Right atrium auricular region (tissue), 2 donors: ENCODE measurements at regions not wholly inside any gene's neighbourhood (a gene's known extent, or its start where the extent isn't known, plus 50 kb on each side); places are given as distances from the start of the nearest gene placed in this dataset.
A peak's percentile ranks its signal among the peaks of the same experiment; 100 is the strongest.
"Not testable (repeated sequence)": the region's sequence is repeated elsewhere in the genome, so short reads cannot be mapped to it uniquely, and the experiment has no call there.

ENCODE experiments used
- DNase-seq: peaks from one replicate; pipeline ENCODE4 v3.0.0-alpha.2; 2019; ENCODE audit warnings: low spot score
- H3K27ac ChIP-seq, 2 donors: fragments of 200-600 bp; sonication (generic); 1 replicate in 1 of 2; 2 replicates in 1 of 2; pipeline ENCODE4 v1.5.1; 2016 to 2019
- H3K27me3 ChIP-seq, 2 donors: fragments of 200-600 bp; sonication (generic); one replicate each; pipeline versions ENCODE4 v1.5.1 to v1.6.0; 2017 to 2019
- H3K36me3 ChIP-seq: fragments of 200-600 bp; sonication (generic); one replicate; pipeline ENCODE4 v1.5.1; 2016
- H3K4me1 ChIP-seq, 2 donors: fragments of 200-600 bp; sonication (generic); one replicate each; pipeline versions ENCODE4 v1.5.1 to v1.6.0; 2017 to 2019
- H3K4me3 ChIP-seq, 2 donors: fragments of 200-600 bp; sonication (generic); 1 replicate in 1 of 2; 2 replicates in 1 of 2; pipeline ENCODE4 v1.5.1; 2017 to 2019; ENCODE audit warnings: mild to moderate bottlenecking in 1 of 2, moderate library complexity in 1 of 2
- H3K9me3 ChIP-seq, 2 donors: fragments of 200-600 bp; sonication (generic); one replicate each; pipeline ENCODE4 v1.5.1; 2019
- CTCF ChIP-seq, 2 donors: fragments of 200-600 bp; sonication (generic); IDR thresholded peaks; one replicate each; pipeline ENCODE4 v1.5.1; 2019; ENCODE audit warnings: antibody characterized with exemption in 2 of 2

- DNase-seq = no peak
- Histone ChIP-seq H3K27ac (peak overlapping the region in 1 of 2 donors; percentile 74), H3K36me3 (no peaks in the 10 kb centered on the region)
Observed at GRCh38 chr10:91090761-91091529, 129.5 kb upstream of the PCGF5 start.

GRCh38 chr10:91091780-91092179 lies 128.7 kb upstream of the PCGF5 start:
- no peak for DNase-seq
- TF ChIP-seq CTCF (IDR thresholded peaks at IDR 0.05) = no peak
- Histone ChIP-seq H3K4me3 (no peak overlapping the region), H3K36me3 (no peaks in the 10 kb centered on the region), H3K27ac (no peak overlapping the region), H3K9me3 (no peaks in the 10 kb centered on the region), H3K27me3 (no peaks in the 10 kb centered on the region), H3K4me1 (peaks cover 0 to 14% of the 10 kb centered on the region in 2 donors)

More at GRCh38 chr10:91090761-91091529, 129.5 kb upstream of the PCGF5 start:
- peak in 1 of 2 donors; percentile 41 for TF ChIP-seq CTCF (IDR thresholded peaks at IDR 0.05)
- H3K27me3 ChIP-seq = no peaks in the 10 kb centered on the region
- no peak overlapping the region for H3K4me3 ChIP-seq
- no peaks in the 10 kb centered on the region for H3K9me3 ChIP-seq
- H3K4me1 ChIP-seq = peaks cover 0 to 14% of the 10 kb centered on the region in 2 donors

- no peak overlapping the region for H3K4me3 ChIP-seq
- TF ChIP-seq CTCF (IDR thresholded peaks at IDR 0.05) = no peak
Observed at GRCh38 chr10:91096274-91096673, 124.2 kb upstream of the PCGF5 start.

GRCh38 chr10:91097313-91097712 lies 123.2 kb upstream of the PCGF5 start:
- Histone ChIP-seq H3K9me3 (peaks cover 0 to 10% of the 10 kb centered on the region in 2 donors), H3K27me3 (no peaks in the 10 kb centered on the region), H3K36me3 (no peaks in the 10 kb centered on the region), H3K27ac (no peak overlapping the region), H3K4me1 (no peaks in the 10 kb centered on the region), H3K4me3 (no peak overlapping the region)
- no peak for DNase-seq
- no peak for TF ChIP-seq CTCF (IDR thresholded peaks at IDR 0.05)

More at GRCh38 chr10:91096274-91096673, 124.2 kb upstream of the PCGF5 start:
- DNase-seq = no peak
- peaks cover 0 to 10% of the 10 kb centered on the region in 2 donors for H3K9me3 ChIP-seq
- no peaks in the 10 kb centered on the region for H3K36me3 ChIP-seq
- H3K27ac ChIP-seq = no peak overlapping the region
- no peaks in the 10 kb centered on the region for H3K27me3 ChIP-seq
- H3K4me1 ChIP-seq = no peaks in the 10 kb centered on the region

- not testable (repeated sequence) for H3K27ac ChIP-seq, H3K27me3 ChIP-seq, H3K36me3 ChIP-seq, H3K4me1 ChIP-seq, DNase-seq, H3K4me3 ChIP-seq
- peaks cover 0 to 10% of the 10 kb centered on the region in 2 donors for H3K9me3 ChIP-seq
Observed at GRCh38 chr10:91098021-91098420, 122.4 kb upstream of the PCGF5 start.

GRCh38 chr10:91103384-91104192 lies 116.9 kb upstream of the PCGF5 start:
- no peaks in the 10 kb centered on the region for H3K36me3 ChIP-seq

More at GRCh38 chr10:91103384-91104192, 116.9 kb upstream of the PCGF5 start:
- no peaks in the 10 kb centered on the region for H3K9me3 ChIP-seq
- H3K27ac ChIP-seq = no peak overlapping the region
- no peak for DNase-seq
- H3K27me3 ChIP-seq = no peaks in the 10 kb centered on the region
- no peak overlapping the region for H3K4me3 ChIP-seq
- TF ChIP-seq CTCF (IDR thresholded peaks at IDR 0.05) = no peak
- no peaks in the 10 kb centered on the region for H3K4me1 ChIP-seq
